ENCODE measurements at regions not wholly inside any gene's neighbourhood (a gene's known extent, or its start where the extent isn't known, plus 50 kb on each side); places are given as distances from the start of the nearest gene placed in this dataset.
"Not testable (repeated sequence)": the region's sequence is repeated elsewhere in the genome, so short reads cannot be mapped to it uniquely, and the experiment has no call there.

GRCh38 chr5:66284588-66285342 lies 140.7 kb downstream of the SREK1 start:
- H3K36me3 ChIP-seq: no peaks in the 10 kb centered on the region
- no peaks in the 10 kb centered on the region for H3K27me3 ChIP-seq (replicated peaks; ENCODE audit: insufficient read depth)
- no peak for ATAC-seq (ENCODE audit: insufficient number of reproducible peaks, low FRiP score, low read depth)
- TF ChIP-seq CTCF (IDR thresholded peaks at IDR 0.05): no peak
- DNase-seq (ENCODE audit: low spot score): no peak
- H3K4me3 ChIP-seq: no peak overlapping the region
- H3K9me3 ChIP-seq: no peaks in the 10 kb centered on the region
- peaks cover 0 to 4% of the 10 kb centered on the region in 2 donors for H3K4me1 ChIP-seq (ENCODE audit: control insufficient read depth in 1 of 2, low read depth in 2 of 2)
- no peak overlapping the region for H3K27ac ChIP-seq

- H3K36me3 ChIP-seq: no peaks in the 10 kb centered on the region
- H3K27me3 ChIP-seq (replicated peaks; ENCODE audit: insufficient read depth): no peaks in the 10 kb centered on the region
- H3K4me1 ChIP-seq (ENCODE audit: control insufficient read depth in 1 of 2, low read depth in 2 of 2): peaks cover 0 to 4% of the 10 kb centered on the region in 2 donors
- no peak overlapping the region for H3K27ac ChIP-seq
- ATAC-seq (ENCODE audit: insufficient number of reproducible peaks, low FRiP score, low read depth): no peak
- DNase-seq (ENCODE audit: low spot score): no peak
- H3K9me3 ChIP-seq: no peaks in the 10 kb centered on the region
- TF ChIP-seq CTCF (IDR thresholded peaks at IDR 0.05): no peak
- no peak overlapping the region for H3K4me3 ChIP-seq
Measured at GRCh38 chr5:66285343-66285922, 141.3 kb downstream of the SREK1 start.

GRCh38 chr5:66291771-66292170 lies 147.7 kb downstream of the SREK1 start:
- Histone ChIP-seq H3K36me3 (no peaks in the 10 kb centered on the region), H3K27me3 (replicated peaks; ENCODE audit: insufficient read depth) (no peaks in the 10 kb centered on the region), H3K9me3 (no peaks in the 10 kb centered on the region), H3K4me3 (no peak overlapping the region), H3K4me1 (ENCODE audit: control insufficient read depth in 1 of 2, low read depth in 2 of 2) (no peaks in the 10 kb centered on the region), H3K27ac (no peak overlapping the region)
- ATAC-seq (ENCODE audit: insufficient number of reproducible peaks, low FRiP score, low read depth) (no peak), DNase-seq (ENCODE audit: low spot score) (no peak)
- no peak for TF ChIP-seq CTCF (IDR thresholded peaks at IDR 0.05)

- not testable (repeated sequence) for H3K9me3 ChIP-seq; H3K4me1 ChIP-seq (ENCODE audit: control insufficient read depth in 1 of 2, low read depth in 2 of 2); H3K36me3 ChIP-seq; DNase-seq (ENCODE audit: low spot score); H3K4me3 ChIP-seq; ATAC-seq (ENCODE audit: insufficient number of reproducible peaks, low FRiP score, low read depth); H3K27me3 ChIP-seq (replicated peaks; ENCODE audit: insufficient read depth); H3K27ac ChIP-seq
Measured at GRCh38 chr5:66293851-66294250, 149.8 kb downstream of the SREK1 start.

GRCh38 chr5:66299463-66299862 lies 155.4 kb downstream of the SREK1 start:
- H3K27me3 ChIP-seq (replicated peaks; ENCODE audit: insufficient read depth): no peaks in the 10 kb centered on the region
- H3K4me3 ChIP-seq: no peak overlapping the region
- no peak for TF ChIP-seq CTCF (IDR thresholded peaks at IDR 0.05)
- no peak for ATAC-seq (ENCODE audit: insufficient number of reproducible peaks, low FRiP score, low read depth)
- no peaks in the 10 kb centered on the region for H3K36me3 ChIP-seq
- no peak overlapping the region for H3K27ac ChIP-seq
- DNase-seq (ENCODE audit: low spot score): no peak
- no peaks in the 10 kb centered on the region for H3K9me3 ChIP-seq
- no peaks in the 10 kb centered on the region for H3K4me1 ChIP-seq (ENCODE audit: control insufficient read depth in 1 of 2, low read depth in 2 of 2)

All from thoracic aorta (tissue), 2 donors.